IPS DF 6.9 (cell line): ENCODE measurements at regions not wholly inside any gene's neighbourhood (a gene's known extent, or its start where the extent isn't known, plus 50 kb on each side); places are given as distances from the start of the nearest gene placed in this dataset.
"Not testable (repeated sequence)": the region's sequence is repeated elsewhere in the genome, so short reads cannot be mapped to it uniquely, and the experiment has no call there.

Experiments
- DNase-seq: peaks from one replicate; pipeline ENCODE4 v3.0.0-alpha.2; 2013; ENCODE audit warnings: low read depth, low spot score
- H3K27ac ChIP-seq: one replicate; pipeline ENCODE4 v1.5.1; 2013; ENCODE audit warnings: low read length, control low read depth
- H3K27me3 ChIP-seq: 2 replicates; pipeline ENCODE4 v1.6.1; 2013; ENCODE audit warnings: mild to moderate bottlenecking, low read length; ENCODE audit not compliant: control insufficient read depth, insufficient read depth
- H3K36me3 ChIP-seq: 2 replicates; pipeline ENCODE4 v1.6.1; 2013; ENCODE audit warnings: low read length; ENCODE audit not compliant: control insufficient read depth, insufficient read depth
- H3K4me1 ChIP-seq: 2 replicates; pipeline ENCODE4 v1.6.1; 2013; ENCODE audit warnings: low read length; ENCODE audit not compliant: control insufficient read depth, insufficient read depth
- H3K4me3 ChIP-seq: 2 replicates; pipeline ENCODE4 v1.5.1; 2013; ENCODE audit warnings: mild to moderate bottlenecking, low read length
- H3K9me3 ChIP-seq: 2 replicates; pipeline ENCODE4 v1.6.1; 2013; ENCODE audit warnings: low read length, inconsistent platforms; ENCODE audit not compliant: control insufficient read depth, insufficient read depth
- WGBS: extraction: QIAGEN DNeasy Blood & Tissue Kit; methylation state at CpG from one replicate; pipeline ENCODE4 v1.1.7; 2013; ENCODE audit warnings: mixed read lengths, missing lambda C conversion rate; ENCODE audit not compliant: insufficient read length, insufficient coverage; 5-methylcytosine and 5-hydroxymethylcytosine counted together

DNA sequence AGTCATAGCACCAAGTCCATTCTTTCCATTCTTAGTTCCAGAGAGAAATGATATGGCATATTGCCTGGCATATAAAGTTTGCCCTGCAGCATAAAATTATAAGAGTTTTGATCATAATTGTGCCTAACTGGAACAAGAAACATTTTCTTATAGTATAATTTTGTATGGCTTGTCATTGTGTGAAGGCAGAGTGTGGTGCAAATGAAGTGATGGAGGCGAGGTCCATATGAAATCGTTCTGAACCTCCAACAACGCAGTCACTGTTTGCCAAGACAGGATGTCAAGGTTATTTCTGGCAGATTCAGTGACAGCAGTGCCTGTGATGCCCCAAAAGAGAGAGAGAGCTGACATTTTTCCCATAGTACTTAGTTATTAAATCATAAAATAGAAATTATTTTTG lies 584.0 kb downstream of the ADGRL2 start:
- no peaks in the 10 kb centered on the region for H3K4me1 ChIP-seq
- H3K4me3 ChIP-seq: no peak overlapping the region
- no peaks in the 10 kb centered on the region for H3K9me3 ChIP-seq
- no peaks in the 10 kb centered on the region for H3K27me3 ChIP-seq
- H3K27ac ChIP-seq: no peak overlapping the region
- WGBS: no CpG with 5 or more reads among the region's 3 CpGs
- no peak for DNase-seq
- H3K36me3 ChIP-seq: no peaks in the 10 kb centered on the region

DNA sequence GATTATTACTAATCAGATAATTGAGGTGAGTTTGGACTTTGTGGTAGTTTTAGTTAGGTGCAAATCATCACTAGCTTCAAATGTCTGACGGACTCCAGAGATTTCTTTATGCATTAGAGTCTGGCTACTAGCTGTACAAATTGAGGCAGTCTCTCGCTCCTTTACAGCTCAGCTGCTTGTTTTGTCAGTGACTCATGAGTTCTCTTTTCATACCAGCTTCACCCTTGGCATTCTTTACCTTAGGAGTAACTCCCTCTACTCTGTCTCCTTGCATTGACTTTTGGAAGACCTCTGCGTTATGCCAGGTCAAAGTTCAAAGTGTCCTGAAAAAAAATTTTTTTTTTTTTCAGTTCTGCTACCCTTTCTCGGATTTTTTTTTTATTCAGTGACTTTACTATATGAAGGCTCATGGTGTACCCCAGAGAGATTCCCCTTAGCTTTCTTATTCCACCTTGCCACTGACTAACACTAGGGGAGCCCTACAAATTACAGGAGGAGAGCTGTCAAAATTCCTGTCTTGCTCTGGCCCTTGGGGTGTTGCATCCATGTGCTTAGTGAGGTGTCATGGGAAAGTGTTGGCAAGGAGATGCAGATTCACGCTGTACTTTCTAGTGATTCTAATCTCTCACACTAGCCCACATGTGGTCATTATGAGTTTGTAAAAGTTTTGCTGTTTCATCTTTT lies 576.6 kb downstream of the ADGRL2 start:
- Histone ChIP-seq H3K4me1 (no peaks in the 10 kb centered on the region), H3K9me3 (no peaks in the 10 kb centered on the region), H3K27me3 (no peaks in the 10 kb centered on the region), H3K36me3 (no peaks in the 10 kb centered on the region), H3K4me3 (no peak overlapping the region), H3K27ac (no peak overlapping the region)
- no peak for DNase-seq
- WGBS: no CpG with 5 or more reads among the region's 5 CpGs

DNA sequence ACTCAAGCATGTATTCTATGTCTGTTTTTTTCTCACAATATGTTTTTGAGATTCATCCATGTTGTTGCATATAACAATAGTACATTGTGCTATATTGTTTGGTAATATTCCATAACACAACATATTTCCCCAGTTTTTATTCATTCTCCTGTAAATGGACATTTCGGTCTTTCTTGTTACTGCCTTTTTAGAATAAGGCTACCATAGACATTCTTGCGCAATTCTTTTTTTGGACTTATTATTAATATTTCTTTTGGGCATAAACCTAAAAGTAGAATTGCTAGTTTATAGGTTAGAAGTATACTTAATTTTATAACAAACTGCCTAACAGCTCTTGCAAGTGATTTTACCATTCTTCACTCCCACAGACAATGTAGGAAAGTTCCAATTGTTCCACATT lies 573.0 kb downstream of the ADGRL2 start:
- WGBS: no CpG with 5 or more reads among the region's 2 CpGs
- DNase-seq: no peak
- no peak overlapping the region for H3K4me3 ChIP-seq
- no peaks in the 10 kb centered on the region for H3K9me3 ChIP-seq
- H3K27ac ChIP-seq: no peak overlapping the region
- no peaks in the 10 kb centered on the region for H3K36me3 ChIP-seq
- H3K27me3 ChIP-seq: no peaks in the 10 kb centered on the region
- no peaks in the 10 kb centered on the region for H3K4me1 ChIP-seq

DNA sequence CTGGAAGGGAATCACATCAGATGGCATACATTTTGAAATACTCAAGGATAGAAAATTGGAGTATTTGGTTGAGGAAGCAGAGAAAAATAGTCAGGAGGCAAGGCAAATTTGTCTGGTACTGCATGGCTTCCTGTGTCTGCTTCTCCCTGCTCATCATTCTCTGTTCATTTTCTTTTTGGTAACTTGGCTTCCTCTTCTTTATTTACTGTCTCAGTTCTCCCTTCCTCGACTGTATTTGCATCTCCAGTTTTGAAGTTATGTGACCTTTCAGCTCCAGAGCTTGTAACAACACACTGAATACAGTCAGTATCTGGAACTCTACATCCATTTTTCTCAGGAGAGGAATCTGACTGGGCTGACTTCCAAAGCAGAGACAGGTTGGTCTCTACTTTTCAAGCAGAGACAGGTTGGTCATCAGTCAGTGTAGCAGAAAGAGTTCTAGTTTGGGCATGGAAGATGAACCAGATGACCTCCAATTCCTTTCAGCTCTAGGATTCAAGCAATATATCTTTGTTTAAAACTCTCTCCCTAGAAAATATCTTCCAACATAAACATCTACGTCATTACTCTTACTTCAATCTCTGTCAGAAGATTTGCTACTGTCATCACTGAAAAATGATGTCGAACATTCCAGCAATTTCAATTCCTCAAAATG lies 571.2 kb downstream of the ADGRL2 start:
- Histone ChIP-seq H3K36me3 (no peaks in the 10 kb centered on the region), H3K27me3 (no peaks in the 10 kb centered on the region), H3K9me3 (no peaks in the 10 kb centered on the region), H3K4me1 (no peaks in the 10 kb centered on the region), H3K27ac (no peak overlapping the region), H3K4me3 (no peak overlapping the region)
- DNase-seq: no peak
- WGBS: 100% methylated on average over 2 of the region's 3 CpGs

DNA sequence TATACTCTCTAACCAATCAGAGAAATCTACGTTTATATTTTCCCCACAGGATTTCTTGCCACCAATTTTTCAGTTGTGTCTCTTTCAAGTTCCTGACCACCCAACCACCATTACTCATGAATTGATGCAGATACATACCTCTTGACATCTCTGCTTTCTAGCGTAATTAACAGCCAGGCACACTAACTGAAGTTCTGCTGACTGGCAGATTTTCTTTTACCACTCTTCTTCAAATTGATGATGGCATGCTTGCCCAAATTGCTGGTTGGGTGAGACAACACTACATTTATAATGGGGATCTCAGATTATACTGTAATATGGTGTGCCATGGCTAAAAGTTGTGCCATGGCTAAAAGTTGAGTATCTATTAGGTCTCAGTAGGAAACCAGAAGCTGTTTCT lies 566.7 kb downstream of the ADGRL2 start:
- H3K27ac ChIP-seq: no peak overlapping the region
- WGBS: no CpG with 5 or more reads among the region's 2 CpGs
- no peak overlapping the region for H3K4me3 ChIP-seq
- no peaks in the 10 kb centered on the region for H3K4me1 ChIP-seq
- H3K9me3 ChIP-seq: no peaks in the 10 kb centered on the region
- H3K36me3 ChIP-seq: no peaks in the 10 kb centered on the region
- no peak for DNase-seq
- H3K27me3 ChIP-seq: no peaks in the 10 kb centered on the region

DNA sequence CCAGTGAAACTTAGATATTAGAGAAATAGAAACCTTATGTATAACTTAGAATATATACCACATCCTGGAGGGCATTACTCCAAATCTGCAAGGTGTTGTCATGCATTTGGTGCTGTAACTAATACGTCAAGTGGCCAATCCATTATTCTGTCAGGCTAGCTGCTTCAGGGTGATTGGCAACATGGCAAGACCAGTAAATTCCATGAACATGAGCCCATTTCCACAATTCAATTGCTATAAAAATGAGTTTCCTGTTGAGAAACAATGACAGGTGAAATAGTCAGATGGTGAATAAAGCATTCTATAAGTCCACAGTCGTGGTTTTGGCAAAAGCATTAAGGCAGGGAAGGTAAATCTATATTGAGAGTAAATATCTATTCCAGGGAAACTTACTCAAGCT lies 566.0 kb downstream of the ADGRL2 start:
- no peak overlapping the region for H3K4me3 ChIP-seq
- no peak overlapping the region for H3K27ac ChIP-seq
- no peaks in the 10 kb centered on the region for H3K36me3 ChIP-seq
- WGBS: no CpG with 5 or more reads among the region's 2 CpGs
- H3K27me3 ChIP-seq: no peaks in the 10 kb centered on the region
- no peaks in the 10 kb centered on the region for H3K4me1 ChIP-seq
- no peaks in the 10 kb centered on the region for H3K9me3 ChIP-seq
- DNase-seq: no peak

DNA sequence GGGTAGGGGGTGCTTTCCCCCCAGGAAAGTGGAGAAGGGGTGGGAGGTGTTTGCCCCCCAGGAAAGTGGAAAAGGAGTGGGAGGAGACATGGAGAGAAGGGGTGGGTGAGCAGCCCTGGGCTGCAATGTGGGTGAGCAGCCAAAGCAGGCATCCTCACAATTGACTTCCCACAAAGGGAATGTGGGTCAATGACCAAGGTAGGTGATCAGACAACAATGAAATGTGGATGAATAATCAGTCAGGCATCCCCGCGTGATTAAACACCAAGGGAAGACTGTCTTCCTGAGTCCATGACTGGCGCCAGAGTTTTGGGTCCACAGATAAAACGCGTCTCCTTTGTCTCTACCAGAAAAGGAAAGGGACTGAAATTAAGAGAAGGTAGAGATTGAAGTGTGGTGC lies 558.8 kb downstream of the ADGRL2 start:
- not testable (repeated sequence) for H3K36me3 ChIP-seq, H3K4me3 ChIP-seq, H3K9me3 ChIP-seq, DNase-seq, H3K27ac ChIP-seq, H3K4me1 ChIP-seq, H3K27me3 ChIP-seq
- WGBS: no CpG with 5 or more reads among the region's 5 CpGs

DNA sequence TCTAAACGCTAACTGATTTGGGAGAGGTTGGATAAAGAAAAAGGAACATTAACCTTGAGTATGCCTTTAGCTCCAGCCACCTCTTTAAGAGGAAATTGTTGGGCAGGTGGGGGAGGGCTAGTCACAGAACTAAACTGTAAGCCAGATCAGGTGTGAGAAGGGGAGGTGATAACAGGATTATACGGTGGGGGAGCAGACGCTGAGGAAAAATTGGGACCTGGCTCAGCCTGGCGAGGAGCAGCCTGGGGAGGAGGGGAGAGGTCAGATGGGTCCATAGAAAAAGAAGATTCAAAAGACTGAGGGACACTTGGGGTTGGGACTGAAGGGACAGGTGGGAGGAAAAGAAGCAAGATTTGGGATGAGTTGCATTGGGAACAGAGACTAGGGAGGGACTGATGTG lies 558.0 kb downstream of the ADGRL2 start:
- H3K4me3 ChIP-seq, H3K27ac ChIP-seq, DNase-seq, H3K36me3 ChIP-seq, H3K9me3 ChIP-seq, H3K4me1 ChIP-seq, H3K27me3 ChIP-seq: not testable (repeated sequence)
- WGBS: no CpG with 5 or more reads among the region's 4 CpGs

DNA sequence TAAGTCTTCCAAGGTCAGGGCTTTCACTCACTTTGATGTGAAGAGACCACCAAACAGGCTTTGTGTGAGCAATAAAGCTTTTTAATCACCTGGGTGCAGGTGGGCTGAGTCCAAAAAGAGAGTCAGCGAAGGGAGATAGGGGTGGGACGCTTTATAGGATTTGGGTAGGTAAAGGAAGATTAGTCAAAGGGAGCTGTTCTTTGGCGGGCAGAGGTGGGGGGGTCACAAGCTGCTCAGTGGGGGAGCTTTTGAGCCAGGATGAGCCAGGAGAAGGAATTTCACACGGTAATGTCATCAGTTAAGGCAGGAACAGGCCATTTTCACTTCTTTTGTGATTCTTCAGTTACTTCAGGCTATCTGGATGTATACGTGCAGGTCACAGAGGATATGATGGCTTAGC lies 553.8 kb downstream of the ADGRL2 start:
- no CpG with 5 or more reads among the region's 5 CpGs for WGBS
- DNase-seq, H3K4me3 ChIP-seq, H3K36me3 ChIP-seq, H3K4me1 ChIP-seq, H3K27ac ChIP-seq, H3K27me3 ChIP-seq, H3K9me3 ChIP-seq: not testable (repeated sequence)

DNA sequence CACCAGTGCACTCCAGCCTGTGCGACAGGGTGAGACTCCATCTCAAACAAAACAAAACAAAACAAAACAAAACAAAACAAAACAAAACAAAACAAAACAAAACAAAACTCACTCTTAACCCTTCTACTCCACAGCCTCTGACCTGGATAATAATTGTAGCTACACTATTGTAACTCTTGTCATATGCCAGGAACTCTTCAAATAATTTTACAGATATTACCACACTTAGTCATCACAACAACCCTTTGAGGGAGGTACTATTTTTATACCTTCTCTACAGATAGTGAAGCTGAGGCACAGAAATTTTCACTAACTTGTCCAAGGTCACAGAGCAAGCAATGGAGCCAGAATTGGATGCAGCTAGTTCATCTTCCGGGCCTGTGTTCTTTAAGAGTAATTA lies 547.8 kb downstream of the ADGRL2 start:
- WGBS: no CpG with 5 or more reads among the region's 2 CpGs
- Histone ChIP-seq H3K27me3 (no peaks in the 10 kb centered on the region), H3K27ac (no peak overlapping the region)

DNA sequence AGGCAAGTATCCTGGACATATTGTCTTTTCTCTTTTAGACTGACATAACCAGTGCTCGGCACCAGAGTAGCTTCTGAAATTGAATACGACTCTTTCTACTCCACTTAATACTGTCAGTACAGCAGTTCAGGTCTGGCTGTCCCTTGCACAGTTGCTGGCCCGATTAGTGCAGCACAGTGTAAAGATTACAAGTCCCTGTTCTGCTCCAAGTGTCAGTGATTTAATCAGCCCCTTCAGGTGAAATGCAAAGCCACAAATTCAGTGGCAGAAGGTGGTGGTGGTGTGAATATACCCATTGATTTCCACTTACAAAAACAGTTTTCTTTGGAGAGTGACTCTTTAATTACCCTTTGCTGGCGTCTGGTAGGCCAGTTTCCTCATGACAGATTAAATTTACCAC lies 545.4 kb downstream of the ADGRL2 start:
- no peaks in the 10 kb centered on the region for H3K27me3 ChIP-seq
- no peaks in the 10 kb centered on the region for H3K36me3 ChIP-seq
- WGBS: no CpG with 5 or more reads among the region's 4 CpGs
- H3K4me1 ChIP-seq: no peaks in the 10 kb centered on the region
- no peak overlapping the region for H3K4me3 ChIP-seq
- DNase-seq: no peak
- H3K9me3 ChIP-seq: no peaks in the 10 kb centered on the region
- H3K27ac ChIP-seq: no peak overlapping the region

More for the DNA sequence above, 547.8 kb downstream of the ADGRL2 start:
- DNase-seq: no peak
- no peaks in the 10 kb centered on the region for H3K4me1 ChIP-seq
- no peaks in the 10 kb centered on the region for H3K36me3 ChIP-seq
- no peaks in the 10 kb centered on the region for H3K9me3 ChIP-seq
- no peak overlapping the region for H3K4me3 ChIP-seq
